OCI-LY1 (cell line): ENCODE measurements at regions not wholly inside any gene's neighbourhood (a gene's known extent, or its start where the extent isn't known, plus 50 kb on each side); places are given as distances from the start of the nearest gene placed in this dataset.

Experiments used
- CTCF ChIP-seq: fragments of 200-600 bp; sonication (generic), shearing (Covaris generic); IDR thresholded peaks from 2 replicates; pipeline ENCODE4 v1.5.1; 2017; ENCODE audit warnings: mild to moderate bottlenecking, antibody characterized with exemption, low read length, moderate library complexity, mixed read lengths
- EZH2 ChIP-seq: fragments of 200-600 bp; sonication (generic), shearing (Covaris generic); IDR thresholded peaks from 2 replicates; pipeline ENCODE4 v1.8.0; 2017; ENCODE audit warnings: borderline replicate concordance, mixed run types, mild to moderate bottlenecking, antibody characterized with exemption, low read length, moderate library complexity, mixed read lengths

- TF ChIP-seq CTCF (no peak), EZH2 (no peak)
These were observed 339.6 kb downstream of the UQCRFS1 start for GRCh38 chr19:28873301-28873700.
